ENCODE measurements at regions not wholly inside any gene's neighbourhood (a gene's known extent, or its start where the extent isn't known, plus 50 kb on each side); places are given as distances from the start of the nearest gene placed in this dataset.

- no peaks in the 10 kb centered on the region for H3K9me3 ChIP-seq (ENCODE audit: control insufficient read depth, insufficient read depth, low read depth, low read length)
- intact Hi-C loops (cut with micrococcal nuclease; ENCODE audit: unreplicated experiment) (no loop called here), in situ Hi-C loops (cut with HindIII; ENCODE audit: low pct_unique_long_range_greater_than_20kb, low sequenced_read_pairs) (no loop called here)
- no peaks in the 10 kb centered on the region for H3K27me3 ChIP-seq (ENCODE audit: control insufficient read depth, insufficient read depth, low read length)
- DNase-seq (ENCODE audit: low read depth, low spot score) (no peak), ATAC-seq (no peak)
- ChIA-PET POLR2A (no interaction called here), CTCF (no interaction called here)
- H3K27ac ChIP-seq (ENCODE audit: low read length) = no peak overlapping the region
- H3K36me3 ChIP-seq (ENCODE audit: control insufficient read depth, insufficient read depth, low read length) = no peaks in the 10 kb centered on the region
- TF ChIP-seq CTCF (IDR thresholded peaks at IDR 0.05) = no peak
- no peak for TF ChIP-seq TCF7L2 (IDR thresholded peaks at IDR 0.05; ENCODE audit: low read depth, low read length)
- TF ChIP-seq REST (IDR thresholded peaks at IDR 0.05; ENCODE audit: insufficient read depth in 1 of 2, low read depth in 2 of 2, low read length in 1 of 2) = no peak
- no peak for TF ChIP-seq SIN3A (IDR thresholded peaks at IDR 0.05; ENCODE audit: borderline replicate concordance, insufficient read depth, low read depth, low read length)
- no peak for TF ChIP-seq POLR2AphosphoS5 (IDR thresholded peaks at IDR 0.05; ENCODE audit: low read depth, low read length)
- no TSS peak for BruUV-seq (replicated peaks)
- no peaks in the 10 kb centered on the region for H3K4me1 ChIP-seq (ENCODE audit: control insufficient read depth, insufficient read depth, low read length)
- H3K4me3 ChIP-seq (ENCODE audit: low read depth in 2 of 2, low read length in 2 of 2) = no peak overlapping the region
Measured at GRCh38 chr4:22942920-22943559, 250.3 kb downstream of the GBA3 start.

GRCh38 chr4:22941688-22942375 lies 249.1 kb downstream of the GBA3 start:
- no TSS peak for BruUV-seq (replicated peaks)
- CTCF ChIA-PET = no interaction called here
- DNase-seq (ENCODE audit: low read depth, low spot score) (no peak), ATAC-seq (no peak)
- Histone ChIP-seq H3K4me3 (ENCODE audit: low read depth in 2 of 2, low read length in 2 of 2) (no peak overlapping the region), H3K27ac (ENCODE audit: low read length) (no peak overlapping the region), H3K27me3 (ENCODE audit: control insufficient read depth, insufficient read depth, low read length) (no peaks in the 10 kb centered on the region), H3K4me1 (ENCODE audit: control insufficient read depth, insufficient read depth, low read length) (no peaks in the 10 kb centered on the region), H3K9me3 (ENCODE audit: control insufficient read depth, insufficient read depth, low read depth, low read length) (no peaks in the 10 kb centered on the region), H3K36me3 (ENCODE audit: control insufficient read depth, insufficient read depth, low read length) (no peaks in the 10 kb centered on the region)
- intact Hi-C loops (cut with micrococcal nuclease; ENCODE audit: unreplicated experiment) = no loop called here
- in situ Hi-C loops (cut with HindIII; ENCODE audit: low pct_unique_long_range_greater_than_20kb, low sequenced_read_pairs) = no loop called here
- TF ChIP-seq REST (IDR thresholded peaks at IDR 0.05; ENCODE audit: insufficient read depth in 1 of 2, low read depth in 2 of 2, low read length in 1 of 2) (no peak), POLR2AphosphoS5 (IDR thresholded peaks at IDR 0.05; ENCODE audit: low read depth, low read length) (no peak), SIN3A (IDR thresholded peaks at IDR 0.05; ENCODE audit: borderline replicate concordance, insufficient read depth, low read depth, low read length) (no peak), CTCF (IDR thresholded peaks at IDR 0.05) (no peak), TCF7L2 (IDR thresholded peaks at IDR 0.05; ENCODE audit: low read depth, low read length) (no peak)
- POLR2A ChIA-PET = no interaction called here
